ENCODE measurements at regions not wholly inside any gene's neighbourhood (a gene's known extent, or its start where the extent isn't known, plus 50 kb on each side); places are given as distances from the start of the nearest gene placed in this dataset.

DNA sequence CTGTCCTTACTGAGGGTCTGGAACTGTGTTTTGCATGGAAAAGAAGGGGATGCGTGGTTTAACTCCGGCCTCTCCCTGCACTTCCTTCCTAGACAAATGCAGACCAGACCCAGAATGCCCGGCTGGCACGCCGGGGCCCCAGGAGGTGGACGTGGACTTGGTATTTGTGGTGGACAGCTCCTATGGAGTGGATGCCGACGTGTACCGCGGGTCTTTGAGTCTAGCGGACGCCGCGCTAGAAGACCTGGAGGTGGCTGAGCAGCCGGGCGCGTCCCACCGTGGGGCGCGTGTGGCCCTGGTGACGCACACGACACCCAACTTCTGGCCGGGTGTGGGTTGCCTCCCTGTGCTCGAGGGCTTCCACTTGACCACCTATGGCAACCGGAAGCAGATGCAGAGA is 81.8 kb upstream of the COL6A5 start:
- DNase-seq, result no peak

DNA sequence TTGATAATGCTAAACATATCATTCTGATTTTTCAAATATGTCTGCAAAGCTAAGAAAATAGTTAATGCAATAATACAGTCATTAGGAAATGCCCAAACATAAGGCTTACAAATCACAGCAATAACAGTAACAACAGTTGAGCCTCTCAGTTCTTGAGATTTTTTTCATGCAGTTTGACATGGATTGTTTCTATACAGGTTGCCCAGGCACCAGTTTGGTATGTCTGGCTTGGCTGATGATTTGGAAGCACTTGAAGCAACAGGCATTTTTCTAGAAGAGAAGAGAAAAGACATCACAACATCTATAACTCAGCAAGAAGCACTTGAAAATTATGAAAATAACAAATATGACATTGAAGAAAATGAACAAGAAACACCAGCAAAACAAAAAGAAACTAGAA is 78.7 kb upstream of the COL6A5 start:
- DNase-seq, result no peak

DNA sequence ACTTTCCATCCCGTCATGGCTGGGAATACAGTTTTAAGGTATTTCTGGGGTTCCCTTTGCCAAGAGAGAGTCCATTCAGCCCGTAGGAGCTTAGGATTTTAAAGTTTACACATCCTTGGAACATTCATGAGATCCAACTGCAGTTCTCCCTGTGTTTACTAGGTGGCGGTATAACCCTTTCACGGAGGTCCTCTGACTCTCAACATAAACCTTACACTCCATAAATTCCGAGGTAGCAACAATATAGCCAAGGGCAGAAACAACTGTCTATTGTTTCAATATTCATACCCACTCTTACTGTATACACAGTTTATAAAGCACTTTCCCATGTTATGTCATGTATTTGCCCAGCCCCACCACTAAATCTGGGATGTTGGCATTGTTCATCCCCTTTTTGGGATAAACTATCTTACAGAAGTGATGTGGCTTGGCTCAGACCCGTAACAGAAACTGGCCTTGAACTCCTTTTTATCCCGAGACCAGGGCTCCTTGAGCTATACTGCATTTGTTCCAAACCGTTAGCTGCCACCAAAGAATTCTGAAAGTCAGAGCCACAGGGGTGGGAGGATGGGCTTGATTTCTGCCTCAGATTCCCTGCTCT is 69.2 kb upstream of the COL6A5 start:
- peak in 1 of 2 donors; percentile 2 for DNase-seq

DNA sequence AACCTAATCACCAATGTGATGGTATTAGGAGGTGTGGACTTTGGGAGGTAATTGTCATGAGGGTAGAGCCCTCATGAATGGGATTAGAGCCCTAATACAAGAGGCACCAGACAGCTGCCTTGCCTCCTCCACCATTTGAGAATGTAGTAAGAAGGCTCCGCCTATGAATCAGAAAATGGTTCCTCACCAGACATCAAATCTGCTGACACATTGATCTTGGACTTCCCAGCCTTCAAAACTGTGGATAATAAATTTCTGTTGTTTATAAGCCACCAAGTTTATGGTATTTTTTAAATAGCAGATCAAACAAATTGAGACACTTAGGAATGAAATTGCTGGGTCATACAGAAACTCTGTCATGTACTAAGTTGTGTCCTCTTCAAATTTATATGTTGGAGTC is 56.8 kb upstream of the COL6A5 start:
- no peak for DNase-seq

DNA sequence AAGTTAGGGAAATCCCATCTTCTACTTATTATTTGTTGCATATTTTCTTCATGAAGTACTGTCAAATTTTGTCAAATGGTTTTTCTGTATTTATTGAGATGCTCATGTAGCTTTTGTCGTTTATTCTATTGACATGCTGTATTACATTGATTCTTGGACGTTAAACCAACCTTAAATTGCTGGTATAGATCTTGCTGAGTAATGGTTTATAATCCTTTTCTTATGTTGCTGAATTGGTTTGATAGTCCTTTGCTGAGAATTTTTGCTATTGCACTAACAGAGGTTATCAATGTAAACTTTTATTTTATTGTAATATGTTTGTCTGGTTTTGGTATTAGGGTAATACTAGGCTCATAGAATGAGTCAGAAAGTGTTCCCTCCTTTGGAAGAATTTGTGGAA is 54.3 kb upstream of the COL6A5 start:
- DNase-seq, result no peak

DNA sequence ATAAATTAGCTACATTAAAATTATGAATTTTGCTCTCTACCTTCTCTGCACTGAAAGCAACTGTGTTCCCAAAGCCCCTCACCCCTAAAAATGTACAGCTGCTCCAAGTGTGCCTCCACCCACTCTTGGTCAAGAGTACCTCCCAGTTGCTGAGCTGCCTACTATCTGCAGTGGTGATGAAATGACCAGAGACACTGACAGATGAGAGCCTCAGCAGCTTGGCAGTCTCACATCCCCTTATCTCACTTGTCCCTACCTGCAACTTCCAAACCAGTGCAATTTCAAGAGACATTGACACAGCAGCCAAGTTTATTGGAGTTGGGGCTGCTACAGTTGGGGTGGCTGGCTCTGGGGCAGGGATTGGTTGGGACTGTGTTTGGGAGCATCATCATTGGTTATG is 52.2 kb upstream of the COL6A5 start:
- DNase-seq, result no peak

Measured in stimulated activated CD4-positive, alpha-beta T cell treated with anti-CD3 and anti-CD28 coated beads, Interleukin-2, amount 100 ng/mL, for 48 hours (primary cell).